B cell (primary cell): ENCODE measurements at regions not wholly inside any gene's neighbourhood (a gene's known extent, or its start where the extent isn't known, plus 50 kb on each side); places are given as distances from the start of the nearest gene placed in this dataset.

Experiments used
- ATAC-seq: fragments of 200-7000 bp; cut with Tn5 transposase; one replicate; pipeline ENCODE4 v1.10.0; 2021; ENCODE audit warnings: low read depth, mild to moderate bottlenecking, moderate number of reproducible peaks, moderate library complexity
- CTCF ChIA-PET: fragments of 350-600 bp; sonication (Branson Sonifier 250); formaldehyde crosslinking; loops from one replicate; lab custom pipeline; 2021; ENCODE audit warnings: antibody characterized with exemption, inconsistent platforms; lab: Charles Lee
- POLR2A ChIA-PET: fragments of 350-600 bp; sonication (Branson Sonifier 250); formaldehyde crosslinking; loops from one replicate; lab custom pipeline; 2021; ENCODE audit warnings: antibody characterized with exemption; lab: Charles Lee
- DNase-seq: peaks from one replicate; pipeline ENCODE4 v3.0.0; 2013
- H2AFZ ChIP-seq: 2 replicates; pipeline ENCODE4 v1.6.1; 2012; ENCODE audit warnings: mild to moderate bottlenecking, low read depth, low read length; ENCODE audit not compliant: insufficient read depth, poor library complexity, severe bottlenecking
- H3K27ac ChIP-seq, 2 donors: 1 replicate in 1 of 2; 2 replicates in 1 of 2; pipeline ENCODE4 v1.5.1; 2012 to 2013; ENCODE audit warnings: low read length in 2 of 2, mild to moderate bottlenecking in 2 of 2, moderate library complexity in 1 of 2
- H3K27me3 ChIP-seq, 4 experiments: fragments of 200-600 bp in 1 of 4; sonication (generic) in 1 of 4; replicated peaks in 1 of 4; 1 replicate in 2 of 4; 2 replicates in 2 of 4; pipeline versions ENCODE4 v1.6.1 to v1.7.0; 2013 to 2016; ENCODE audit warnings: low read length in 3 of 4, mild to moderate bottlenecking in 2 of 4, mixed read lengths in 1 of 4, moderate library complexity in 1 of 4; ENCODE audit not compliant: insufficient read depth in 4 of 4, control insufficient read depth in 3 of 4; ENCODE audit errors: control extremely low read depth in 1 of 4
- H3K36me3 ChIP-seq, 2 experiments: replicated peaks in 1 of 2; 1 replicate in 1 of 2; 2 replicates in 1 of 2; pipeline versions ENCODE4 v1.6.1 to v1.7.1; 2013; ENCODE audit warnings: low read length in 1 of 2; ENCODE audit not compliant: insufficient read depth in 2 of 2, control insufficient read depth in 1 of 2; ENCODE audit errors: control extremely low read depth in 1 of 2, extremely low read depth in 1 of 2
- H3K4me1 ChIP-seq, 2 donors: fragments of 200-600 bp in 1 of 2; sonication (generic) in 1 of 2; 1 replicate in 1 of 2; 2 replicates in 1 of 2; pipeline versions ENCODE4 v1.5.1 to v1.6.1; 2013 to 2017; ENCODE audit warnings: low read length in 2 of 2; ENCODE audit not compliant: control insufficient read depth in 2 of 2, insufficient read depth in 2 of 2
- H3K4me2 ChIP-seq: replicated peaks from 2 replicates; pipeline ENCODE3; 2012; ENCODE audit warnings: mild to moderate bottlenecking, low read depth, low read length; ENCODE audit not compliant: poor library complexity, severe bottlenecking
- H3K4me3 ChIP-seq, 5 experiments: fragments of 200-600 bp in 1 of 5; sonication (generic) in 1 of 5; 1 replicate in 3 of 5; 2 replicates in 2 of 5; pipeline versions ENCODE4 v1.5.1 to v1.7.0; 2011 to 2016; ENCODE audit warnings: low read length in 4 of 5, mild to moderate bottlenecking in 4 of 5, low read depth in 2 of 5, control low read depth in 1 of 5, moderate library complexity in 1 of 5; ENCODE audit not compliant: insufficient read depth in 1 of 5; ENCODE audit errors: control extremely low read depth in 1 of 5, extremely low read depth in 1 of 5
- H3K79me2 ChIP-seq: fragments of 200-600 bp; sonication (generic); one replicate; pipeline ENCODE4 v1.6.0; 2016; ENCODE audit warnings: low read length; ENCODE audit not compliant: control insufficient read depth, insufficient read depth
- H3K9ac ChIP-seq: fragments of 200-600 bp; sonication (generic); 2 replicates; pipeline ENCODE4 v1.6.1; 2017; ENCODE audit warnings: mild to moderate bottlenecking, low read length, moderate library complexity
- H3K9me3 ChIP-seq, 3 donors: one replicate each; pipeline versions ENCODE4 v1.6.1 to v1.7.1; 2013; ENCODE audit warnings: low read length in 2 of 3; ENCODE audit not compliant: control insufficient read depth in 2 of 3, insufficient read depth in 1 of 3; ENCODE audit errors: control extremely low read depth in 1 of 3
- H4K20me1 ChIP-seq: 2 replicates; pipeline ENCODE4 v1.6.0; 2012; ENCODE audit warnings: mild to moderate bottlenecking, low read length; ENCODE audit not compliant: insufficient read depth, control insufficient read depth, poor library complexity, severe bottlenecking
- H3K27ac Mint-ChIP-seq: one replicate; pipeline ENCODE4 v1.8.0; 2021; ENCODE audit warnings: mixed read lengths
- H3K27me3 Mint-ChIP-seq: one replicate; pipeline ENCODE4 v1.8.0; 2021; ENCODE audit warnings: mixed read lengths
- H3K4me1 Mint-ChIP-seq: one replicate; pipeline ENCODE4 v1.8.0; 2021; ENCODE audit warnings: mixed read lengths
- H3K4me3 Mint-ChIP-seq: one replicate; pipeline ENCODE4 v1.8.0; 2021; ENCODE audit warnings: mixed read lengths
- H3K9me3 Mint-ChIP-seq: one replicate; pipeline ENCODE4 v1.8.0; 2022; ENCODE audit warnings: mixed read lengths; ENCODE audit not compliant: insufficient read depth
- EZH2 ChIP-seq: IDR thresholded peaks from 2 replicates; pipeline ENCODE4 v1.6.1; 2012; ENCODE audit warnings: borderline replicate concordance, low read depth, mild to moderate bottlenecking, moderate library complexity, low read length; ENCODE audit not compliant: insufficient read depth, poor library complexity, severe bottlenecking
- WGBS: methylation state at CpG from one replicate; pipeline ENCODE4 v1.1.5; 2013; ENCODE audit warnings: missing lambda C conversion rate; ENCODE audit not compliant: insufficient coverage; 5-methylcytosine and 5-hydroxymethylcytosine counted together
- intact Hi-C: fragments of 100-400 bp; cut with micrococcal nuclease; formaldehyde crosslinking; loops from one replicate; pipeline ENCODE4 v1.10.0; 2022
- TF ChIP-seq, protein P1 (sequence below): fragments of 200-600 bp; IDR thresholded peaks from one replicate; pipeline ENCODE4 v1.8.0; 2022; ENCODE audit warnings: antibody characterized with exemption, mild to moderate bottlenecking

DNA sequence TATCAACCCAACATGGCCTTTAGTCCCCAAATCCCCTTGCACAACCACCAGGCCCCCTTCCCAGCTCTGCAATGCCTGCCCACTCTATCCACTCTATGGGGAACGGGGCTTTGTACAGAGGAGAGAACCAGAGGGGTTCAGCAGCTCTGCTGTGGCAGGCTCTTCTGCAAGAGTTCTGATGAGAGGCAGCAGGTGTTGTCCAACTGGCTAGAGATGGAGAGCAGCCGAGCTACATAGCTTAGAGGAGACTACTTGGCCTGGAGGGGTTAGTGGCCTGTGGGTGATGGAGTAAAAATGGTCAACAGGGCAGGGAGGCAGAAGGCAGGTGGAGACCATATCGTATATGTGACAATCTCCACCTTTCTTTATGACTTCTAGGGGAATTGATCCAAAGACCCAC lies 103.0 kb downstream of the QPCT start:
- H3K27ac ChIP-seq = no peak overlapping the region
- intact Hi-C loops = no loop called here
- H3K27me3 Mint-ChIP-seq = peaks cover 33% of the 10 kb centered on the region
- H3K4me2 ChIP-seq = no peak overlapping the region
- H3K4me1 ChIP-seq = no peaks in the 10 kb centered on the region
- no peaks in the 10 kb centered on the region for H4K20me1 ChIP-seq
- CTCF ChIA-PET = no interaction called here
- TF ChIP-seq, protein P1, sequence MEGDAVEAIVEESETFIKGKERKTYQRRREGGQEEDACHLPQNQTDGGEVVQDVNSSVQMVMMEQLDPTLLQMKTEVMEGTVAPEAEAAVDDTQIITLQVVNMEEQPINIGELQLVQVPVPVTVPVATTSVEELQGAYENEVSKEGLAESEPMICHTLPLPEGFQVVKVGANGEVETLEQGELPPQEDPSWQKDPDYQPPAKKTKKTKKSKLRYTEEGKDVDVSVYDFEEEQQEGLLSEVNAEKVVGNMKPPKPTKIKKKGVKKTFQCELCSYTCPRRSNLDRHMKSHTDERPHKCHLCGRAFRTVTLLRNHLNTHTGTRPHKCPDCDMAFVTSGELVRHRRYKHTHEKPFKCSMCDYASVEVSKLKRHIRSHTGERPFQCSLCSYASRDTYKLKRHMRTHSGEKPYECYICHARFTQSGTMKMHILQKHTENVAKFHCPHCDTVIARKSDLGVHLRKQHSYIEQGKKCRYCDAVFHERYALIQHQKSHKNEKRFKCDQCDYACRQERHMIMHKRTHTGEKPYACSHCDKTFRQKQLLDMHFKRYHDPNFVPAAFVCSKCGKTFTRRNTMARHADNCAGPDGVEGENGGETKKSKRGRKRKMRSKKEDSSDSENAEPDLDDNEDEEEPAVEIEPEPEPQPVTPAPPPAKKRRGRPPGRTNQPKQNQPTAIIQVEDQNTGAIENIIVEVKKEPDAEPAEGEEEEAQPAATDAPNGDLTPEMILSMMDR = no peak
- TF ChIP-seq EZH2 = no peak
- H3K4me1 Mint-ChIP-seq = no peaks in the 10 kb centered on the region
- H3K9me3 ChIP-seq = no peaks in the 10 kb centered on the region
- 80% methylated on average over 2 of the region's 3 CpGs for WGBS
- no peaks in the 10 kb centered on the region for H3K9me3 Mint-ChIP-seq
- H3K79me2 ChIP-seq = no peaks in the 10 kb centered on the region
- H3K4me3 Mint-ChIP-seq = no peak overlapping the region
- no peaks in the 10 kb centered on the region for H3K36me3 ChIP-seq
- H2AFZ ChIP-seq = no peak overlapping the region
- H3K4me3 ChIP-seq = no peak overlapping the region
- H3K27ac Mint-ChIP-seq = no peak overlapping the region
- no peak for DNase-seq
- POLR2A ChIA-PET = no interaction called here
- H3K9ac ChIP-seq = no peak overlapping the region
- ATAC-seq = no peak
- peaks cover 0 to 3% (median 0%) of the 10 kb centered on the region in 4 experiments for H3K27me3 ChIP-seq

DNA sequence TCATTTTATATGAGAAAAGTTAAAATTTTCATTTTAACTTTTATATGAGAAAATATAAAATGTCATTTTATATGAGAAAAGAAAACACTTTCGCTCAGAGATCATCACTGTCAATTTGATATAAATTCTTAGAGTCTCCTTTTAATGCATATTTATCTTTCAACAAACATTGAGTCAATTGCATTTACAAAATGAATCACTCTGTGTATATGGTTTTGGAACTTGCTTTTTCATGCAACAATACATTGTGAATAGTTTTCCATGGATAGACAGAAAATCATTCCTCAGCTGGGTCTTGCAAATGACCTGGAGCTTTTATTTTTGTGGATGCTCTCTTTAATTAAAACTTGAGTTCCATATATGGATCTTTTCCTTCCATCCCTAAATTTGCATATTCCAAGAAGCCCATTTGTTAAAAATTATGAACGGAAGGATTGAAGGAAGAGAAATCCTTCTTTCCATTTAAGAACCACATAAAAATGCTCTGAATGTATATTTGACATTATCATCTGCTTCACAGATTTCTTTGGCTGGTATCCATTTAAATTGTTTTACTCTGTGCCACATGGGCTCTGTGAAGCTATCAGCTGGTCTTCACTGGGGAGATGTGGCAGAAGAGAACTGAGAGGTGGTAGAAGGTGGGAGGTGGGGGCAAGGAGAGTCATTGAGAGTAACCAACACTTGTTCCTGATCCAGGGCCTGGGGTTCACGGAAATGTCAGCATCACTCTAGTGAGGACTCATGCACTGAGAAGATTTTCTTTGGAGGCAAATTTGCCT lies 104.1 kb downstream of the QPCT start:
- ChIA-PET CTCF (no interaction called here), POLR2A (no interaction called here)
- H3K4me1 ChIP-seq = no peaks in the 10 kb centered on the region
- no peaks in the 10 kb centered on the region for H4K20me1 ChIP-seq
- H3K36me3 ChIP-seq = no peaks in the 10 kb centered on the region
- H3K4me1 Mint-ChIP-seq = peaks cover 2% of the 10 kb centered on the region
- H3K27ac ChIP-seq = no peak overlapping the region
- no peak overlapping the region for H3K4me2 ChIP-seq
- intact Hi-C loops = no loop called here
- no peak for ATAC-seq
- H3K9ac ChIP-seq = no peak overlapping the region
- WGBS = 100% methylated on average over 1 of the region's 3 CpGs
- TF ChIP-seq, protein P1 = no peak
- TF ChIP-seq EZH2 = no peak
- H3K9me3 ChIP-seq = no peaks in the 10 kb centered on the region
- no peak overlapping the region for H3K27ac Mint-ChIP-seq
- no peaks in the 10 kb centered on the region for H3K79me2 ChIP-seq
- H3K27me3 ChIP-seq = peaks cover 0 to 3% (median 0%) of the 10 kb centered on the region in 4 experiments
- peaks cover 29% of the 10 kb centered on the region for H3K27me3 Mint-ChIP-seq
- no peaks in the 10 kb centered on the region for H3K9me3 Mint-ChIP-seq
- H3K4me3 Mint-ChIP-seq = no peak overlapping the region
- no peak overlapping the region for H2AFZ ChIP-seq
- DNase-seq = no peak
- H3K4me3 ChIP-seq = no peak overlapping the region
